Tongue (tissue), 1 donor: ENCODE measurements at regions not wholly inside any gene's neighbourhood (a gene's known extent, or its start where the extent isn't known, plus 50 kb on each side); places are given as distances from the start of the nearest gene placed in this dataset.
A peak's percentile ranks its signal among the peaks of the same experiment; 100 is the strongest.
"Not testable (repeated sequence)": the region's sequence is repeated elsewhere in the genome, so short reads cannot be mapped to it uniquely, and the experiment has no call there.

Experiments
- DNase-seq: peaks from one replicate; pipeline ENCODE4 v3.0.0-alpha.2; 2015

DNA sequence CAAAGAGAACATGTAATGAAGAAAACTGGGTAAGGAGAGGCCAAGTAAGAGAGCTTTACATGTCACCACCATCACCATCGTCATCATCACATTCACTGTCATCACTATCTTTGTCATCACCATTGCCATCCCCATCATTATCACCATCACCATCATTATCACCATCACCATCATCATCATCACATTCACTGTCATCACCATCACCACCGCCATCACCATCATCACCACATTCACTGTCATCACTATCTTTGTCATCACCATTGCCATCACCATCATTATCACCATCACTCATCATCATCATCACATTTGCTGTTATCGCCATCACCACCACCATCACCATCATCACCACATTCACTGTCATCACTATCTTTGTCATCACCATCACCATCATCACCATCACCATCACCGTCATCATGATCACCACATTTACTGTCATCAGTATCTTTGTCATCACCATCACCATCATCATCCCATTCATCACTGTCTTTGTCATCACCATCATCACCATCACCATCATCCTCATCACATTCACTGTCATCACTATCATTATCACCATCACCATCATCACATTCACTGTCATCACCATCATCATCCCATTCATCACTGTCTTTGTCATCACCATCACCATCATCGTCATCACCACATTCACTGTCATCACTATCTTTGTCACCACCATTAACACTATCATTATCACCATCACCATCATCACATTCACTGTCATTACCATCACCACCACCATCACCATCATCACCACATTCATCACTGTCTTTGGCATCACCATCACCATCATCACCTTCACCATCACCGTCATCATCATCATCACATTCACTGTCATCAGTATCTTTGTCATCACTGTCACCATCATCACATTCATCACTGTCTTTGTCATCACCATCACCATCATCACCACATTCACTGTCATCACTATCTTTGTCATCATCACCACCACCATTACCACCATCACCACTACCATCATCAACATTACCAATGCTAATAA is 172.3 kb downstream of the ERMARD start:
- DNase-seq, result no peak

DNA sequence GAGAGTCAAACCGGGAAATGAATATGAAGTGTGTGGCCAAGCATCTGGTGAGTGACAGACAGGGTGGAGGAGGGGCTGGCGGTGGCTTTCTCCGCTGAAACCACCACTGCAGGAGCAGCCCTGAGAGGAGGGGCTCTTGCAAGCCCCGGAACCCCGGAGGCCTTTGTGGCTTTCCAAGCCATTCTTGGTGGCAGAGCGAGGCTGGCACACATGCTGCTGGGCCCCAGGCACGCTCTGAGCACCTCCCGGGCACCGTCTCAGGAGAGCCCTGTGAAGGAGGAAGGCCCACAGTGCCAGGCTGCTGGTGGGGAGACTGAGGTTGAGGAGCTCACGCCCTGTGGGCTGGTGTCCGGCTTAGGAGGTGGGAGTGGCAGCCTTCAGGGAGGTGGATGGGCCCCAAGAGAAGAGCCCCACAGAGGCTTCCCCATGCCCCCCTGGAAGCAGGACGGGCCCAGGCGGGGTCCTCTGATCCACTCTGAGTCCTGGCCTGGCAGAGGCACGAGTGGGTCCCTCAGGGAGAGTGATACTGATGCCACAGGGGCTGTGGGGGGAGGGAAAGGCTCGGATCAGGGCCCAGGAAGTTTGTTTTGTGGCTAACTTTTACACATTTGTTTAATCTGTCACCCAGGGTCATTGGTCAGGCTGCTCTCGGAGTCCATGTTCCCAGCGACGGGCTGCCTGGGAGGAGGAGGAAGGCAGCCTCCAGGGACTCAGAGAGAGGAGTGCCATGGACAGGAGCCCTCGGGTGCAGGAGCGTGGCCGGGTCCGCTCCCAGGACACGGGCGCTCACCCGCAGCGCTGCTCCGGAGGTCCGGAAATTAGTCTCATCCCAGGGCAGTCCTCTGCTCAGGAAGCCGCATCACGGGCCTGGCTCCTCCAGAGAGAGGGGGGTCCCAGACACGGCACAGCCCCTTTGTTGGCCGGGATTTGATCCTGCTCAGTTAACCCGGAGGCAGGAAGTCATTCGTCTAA is 170.7 kb downstream of the ERMARD start:
- no peak for DNase-seq

DNA sequence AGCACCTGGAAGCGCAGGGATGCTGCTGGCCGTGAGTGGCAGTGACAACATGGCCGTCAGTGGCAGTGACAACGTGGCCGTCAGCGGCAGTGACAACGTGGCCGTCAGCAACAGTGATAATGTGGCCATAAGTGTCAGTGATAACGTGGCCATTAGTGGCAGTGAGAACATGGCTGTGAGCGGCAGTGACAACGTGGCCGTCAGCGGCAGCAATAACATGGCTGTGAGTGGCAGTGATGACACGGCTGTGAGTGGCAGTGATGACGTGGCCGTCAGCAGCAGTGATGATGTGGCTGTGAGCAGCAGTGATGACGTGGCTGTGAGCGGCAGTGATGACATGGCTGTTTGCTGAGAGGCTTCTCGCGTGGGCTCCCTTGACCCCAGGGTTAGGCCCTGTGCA is 169.8 kb downstream of the ERMARD start:
- DNase-seq, result no peak

DNA sequence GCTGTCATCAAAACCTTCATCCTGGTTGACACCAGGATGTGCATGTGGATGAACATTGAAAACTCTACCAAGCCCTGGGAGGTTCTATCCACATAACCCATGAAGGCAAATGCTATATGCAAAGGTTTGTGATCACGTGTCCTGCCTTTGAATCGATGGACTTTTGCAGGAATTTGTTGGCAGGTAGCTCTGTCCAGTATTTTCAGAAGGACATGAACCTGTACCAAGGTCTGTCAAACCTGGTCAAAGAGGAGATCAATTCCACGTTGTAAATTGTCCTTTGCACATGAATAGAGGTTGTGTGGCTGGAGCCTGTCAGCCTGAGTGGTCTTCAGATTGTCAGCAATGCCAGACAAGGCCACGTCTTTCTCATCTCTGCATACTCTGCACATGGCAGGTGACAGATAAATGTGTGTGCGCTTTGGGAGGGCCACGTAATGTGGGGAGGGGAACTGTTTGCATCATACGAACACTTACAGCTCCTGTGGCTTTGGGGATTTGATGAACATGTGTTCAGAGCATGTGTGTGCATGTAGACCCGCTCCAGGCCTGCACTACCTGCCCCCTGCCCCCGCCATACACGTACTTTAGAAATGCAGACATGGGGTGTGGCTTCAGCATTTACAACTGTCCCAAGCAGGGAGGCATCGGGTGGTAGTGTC is 169.1 kb downstream of the ERMARD start:
- no peak for DNase-seq

- DNase-seq, result no peak
These were observed 167.6 kb downstream of the ERMARD start for GRCh38 chr6:169918954-169919549.

GRCh38 chr6:169918239-169918953 is 167.0 kb downstream of the ERMARD start:
- DNase-seq, result peak; percentile 36

GRCh38 chr6:169917153-169917552 is 165.7 kb downstream of the ERMARD start:
- no peak for DNase-seq

DNA sequence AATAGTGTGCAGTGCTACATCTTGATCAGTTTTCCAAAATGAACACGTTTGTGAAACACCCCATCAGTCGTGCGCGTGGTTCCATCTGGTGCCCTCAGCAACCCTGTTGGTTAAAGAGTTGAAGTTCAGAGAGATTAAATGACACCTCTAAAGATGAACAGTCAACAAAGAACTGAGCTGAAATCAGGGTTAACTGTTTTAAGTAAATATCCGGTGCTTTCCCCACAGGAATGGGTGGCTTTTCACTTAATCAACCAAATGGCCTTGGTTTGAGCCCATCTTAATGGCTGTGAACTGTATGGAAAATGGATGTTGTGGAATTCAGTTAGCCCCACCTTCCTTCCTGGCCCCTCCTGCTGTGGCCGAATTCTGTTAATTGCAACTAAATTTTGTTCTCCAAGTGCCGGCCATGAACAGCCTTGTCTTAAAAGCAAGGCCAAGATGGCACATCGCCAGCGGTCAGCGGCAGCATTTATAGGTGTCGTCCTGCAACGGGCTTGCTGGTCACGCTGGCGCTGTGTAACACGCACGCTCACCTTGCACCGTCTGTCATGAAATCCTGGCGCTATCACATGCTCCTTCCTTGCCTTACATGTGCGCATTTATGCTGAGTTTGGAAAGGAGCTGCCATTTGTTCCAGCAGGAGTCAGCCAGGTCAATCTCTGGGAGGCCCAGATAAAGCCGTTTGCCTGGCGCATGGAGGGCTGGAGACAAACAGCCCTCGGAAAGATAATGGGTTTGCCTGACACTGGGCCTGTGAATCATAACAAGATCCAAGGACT is 164.5 kb downstream of the ERMARD start:
- no peak for DNase-seq

DNA sequence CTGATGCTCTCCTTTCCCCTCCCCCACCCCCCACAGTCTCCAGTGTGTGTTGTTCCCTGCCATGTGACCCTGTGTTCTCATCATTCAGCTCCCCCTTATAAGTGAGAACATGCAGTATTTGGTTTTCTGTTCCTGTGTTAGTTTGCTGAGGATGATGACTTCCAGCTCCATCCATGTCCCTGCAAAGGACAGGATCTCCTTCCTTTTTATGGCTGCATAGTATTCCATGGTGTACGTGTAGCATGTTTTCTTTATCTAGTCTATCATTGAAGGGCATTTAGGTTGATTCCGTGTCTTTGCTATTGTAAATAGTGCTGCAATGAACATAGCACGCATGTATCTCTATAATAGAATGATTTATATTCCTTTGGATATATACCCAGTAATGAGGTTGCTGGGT is 162.3 kb downstream of the ERMARD start:
- not testable (repeated sequence) for DNase-seq

DNA sequence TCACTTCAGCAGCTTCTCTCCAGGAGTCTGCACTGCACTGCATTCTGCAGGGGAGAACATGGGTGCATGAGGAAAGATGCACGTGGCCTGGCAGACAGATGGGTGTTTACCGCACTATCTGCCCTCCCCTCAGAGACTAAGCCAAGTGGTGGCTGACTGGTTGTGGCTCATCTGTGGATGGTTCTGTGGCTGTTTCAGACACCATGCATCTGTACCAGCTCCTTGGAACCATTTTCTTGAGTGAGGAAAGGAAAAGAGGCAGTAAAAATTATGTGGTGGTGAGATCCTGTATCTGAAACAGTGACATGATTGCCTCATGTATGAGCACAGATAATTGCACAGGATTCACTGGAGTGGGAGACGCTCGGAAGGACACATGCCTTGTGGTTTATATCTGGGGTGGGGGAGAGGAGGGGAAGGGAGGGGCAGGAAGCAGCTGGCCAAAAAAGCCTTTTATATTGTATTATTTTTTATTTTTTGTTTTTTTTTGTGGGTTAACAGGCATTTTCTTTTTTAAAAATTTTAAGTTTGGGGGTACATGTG is 161.7 kb downstream of the ERMARD start:
- DNase-seq, result no peak

DNA sequence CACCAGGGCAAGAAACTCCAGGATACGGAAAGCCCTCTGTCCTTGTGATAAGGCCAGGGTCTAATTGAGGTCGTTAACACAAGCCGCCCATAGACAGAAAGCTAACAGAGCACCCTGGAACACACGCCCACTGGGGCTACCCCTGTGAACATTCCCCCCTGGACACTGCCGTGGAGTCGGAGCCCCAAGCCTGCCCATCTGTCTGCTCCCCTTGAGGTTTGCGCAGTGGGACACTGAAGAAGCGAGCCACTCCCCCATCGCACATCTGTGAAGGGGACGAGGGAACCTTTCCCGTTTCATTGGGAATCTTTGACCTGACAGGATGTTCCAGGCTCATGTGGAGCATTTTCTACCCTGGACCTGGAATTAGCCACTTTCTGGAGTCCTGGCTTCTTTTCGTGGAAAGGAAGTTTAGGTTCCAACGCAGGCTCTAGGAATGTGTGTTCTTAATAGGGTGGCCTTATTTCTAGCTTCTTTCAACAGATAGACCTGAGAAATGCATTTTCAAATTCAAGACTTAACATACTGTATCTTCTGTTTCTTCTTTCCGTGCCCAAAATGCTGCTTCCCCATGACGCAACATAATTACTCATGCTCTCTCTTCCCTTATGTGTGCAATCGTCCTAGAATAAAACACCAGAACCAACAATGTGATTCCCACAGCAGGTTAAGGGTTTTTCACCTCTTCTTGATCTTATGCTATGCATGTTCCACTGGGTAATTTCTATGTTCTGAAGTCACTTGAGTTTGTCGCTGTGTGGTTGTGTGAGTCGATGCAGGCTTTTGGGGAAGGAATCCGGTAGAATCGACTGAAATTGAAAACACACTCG is 161.1 kb downstream of the ERMARD start:
- no peak for DNase-seq

DNA sequence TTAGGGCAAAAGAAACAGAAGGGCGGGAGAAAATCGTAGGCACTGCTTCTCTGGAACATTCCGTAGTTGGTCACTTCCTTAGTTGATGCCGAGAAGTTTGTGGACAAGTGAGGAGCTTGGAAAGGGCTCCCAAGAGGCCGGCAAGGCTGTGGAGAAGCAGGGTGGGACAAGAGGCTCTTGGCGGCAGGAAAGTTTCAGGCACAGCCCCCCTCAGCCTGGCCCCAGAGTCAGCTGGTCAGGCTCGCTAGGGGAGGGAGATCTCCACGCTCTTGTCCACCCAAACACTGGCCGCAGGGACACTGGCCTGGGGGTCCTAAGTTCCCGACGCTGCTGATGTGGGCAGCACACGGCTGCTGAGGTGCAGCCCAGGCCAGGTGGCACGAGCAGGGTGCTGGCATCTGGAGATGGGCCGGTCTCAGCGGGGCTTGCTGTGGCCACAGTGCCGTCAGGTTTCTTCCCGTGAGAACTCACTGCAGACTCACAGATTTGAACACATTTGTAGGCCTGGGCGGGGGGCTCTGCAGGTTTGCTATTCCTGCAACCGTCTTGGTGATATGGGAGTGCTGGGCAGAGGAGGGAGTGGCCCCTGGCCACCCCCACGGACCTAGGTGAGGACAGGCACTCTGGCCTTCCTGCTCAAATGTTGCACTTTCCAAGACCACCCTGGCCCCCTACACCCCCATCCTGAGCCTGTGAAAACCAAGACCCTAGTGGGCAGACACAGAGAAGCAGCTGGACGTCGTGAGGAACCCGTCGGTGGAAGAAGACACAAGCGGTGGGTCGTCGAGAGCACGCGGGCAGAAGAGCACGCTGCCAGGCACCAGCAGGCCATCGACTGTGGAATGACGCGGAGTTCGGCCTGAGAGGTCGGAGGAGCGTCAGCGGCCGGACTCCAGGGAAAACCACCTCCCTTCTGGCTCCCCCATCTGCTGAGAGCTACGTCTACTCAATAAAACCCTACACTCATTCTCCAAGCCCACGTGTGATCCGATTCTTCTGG is 160.1 kb downstream of the ERMARD start:
- DNase-seq, result no peak

GRCh38 chr6:169909113-169909512 is 157.7 kb downstream of the ERMARD start:
- DNase-seq, result no peak

GRCh38 chr6:169908403-169908933 is 157.0 kb downstream of the ERMARD start:
- no peak for DNase-seq

GRCh38 chr6:169907419-169908115 is 156.1 kb downstream of the ERMARD start:
- no peak for DNase-seq

DNA sequence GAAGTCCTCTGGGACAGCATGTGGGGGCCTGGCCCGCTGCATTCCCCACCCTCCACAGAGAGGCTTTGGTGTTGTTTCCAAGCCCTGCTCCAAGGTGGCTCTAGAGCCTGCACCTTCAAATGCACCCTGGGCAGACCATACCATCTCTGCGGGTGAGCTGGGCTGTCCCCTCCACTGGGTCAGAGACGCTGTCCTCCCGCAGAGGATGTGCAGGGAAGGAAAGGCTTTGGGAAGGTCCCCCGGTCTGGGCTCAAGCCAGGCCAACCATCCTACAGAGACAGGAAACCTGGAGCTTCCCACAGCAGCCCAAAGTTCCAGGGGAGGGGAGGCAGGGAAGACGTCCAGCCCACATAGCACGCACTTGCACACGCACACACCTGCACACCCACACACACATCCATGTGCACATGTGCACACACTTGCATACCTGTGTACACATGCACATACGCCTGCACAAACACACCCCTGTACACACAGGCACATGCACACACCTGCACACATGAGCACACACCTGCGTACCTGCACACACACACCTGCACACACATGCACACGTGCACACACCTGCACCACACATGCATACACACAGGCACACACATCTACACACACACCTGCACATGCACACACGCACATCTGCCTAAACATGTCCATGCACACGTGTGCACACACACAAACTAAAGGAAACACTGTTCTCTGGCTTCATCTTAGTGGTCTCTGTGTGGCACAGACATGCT is 155.4 kb downstream of the ERMARD start:
- no peak for DNase-seq
